HG02610 (cell line): ENCODE measurements at regions not wholly inside any gene's neighbourhood (a gene's known extent, or its start where the extent isn't known, plus 50 kb on each side); places are given as distances from the start of the nearest gene placed in this dataset.
"Not testable (repeated sequence)": the region's sequence is repeated elsewhere in the genome, so short reads cannot be mapped to it uniquely, and the experiment has no call there.

Experiments
- ATAC-seq: cut with Tn5 transposase; IDR thresholded peaks from one replicate; pipeline ENCODE4 v1.9.1; 2021; ENCODE audit warnings: mild to moderate bottlenecking, moderate library complexity; ENCODE audit not compliant: unreplicated experiment

GRCh38 chr14:43014338-43014737 is 1407.7 kb downstream of the LRFN5 start:
- no peak for ATAC-seq

GRCh38 chr14:43012817-43013216 is 1406.1 kb downstream of the LRFN5 start:
- ATAC-seq: no peak

GRCh38 chr14:43005807-43006206 is 1399.1 kb downstream of the LRFN5 start:
- no peak for ATAC-seq

GRCh38 chr14:43003845-43004244 is 1397.2 kb downstream of the LRFN5 start:
- no peak for ATAC-seq

- ATAC-seq: no peak
Measured at GRCh38 chr14:43001731-43002130, 1395.1 kb downstream of the LRFN5 start.

- no peak for ATAC-seq
Measured at GRCh38 chr14:42994051-42994736, 1387.5 kb downstream of the LRFN5 start.

- ATAC-seq: no peak
Measured at GRCh38 chr14:42992930-42993329, 1386.3 kb downstream of the LRFN5 start.

- no peak for ATAC-seq
Measured at GRCh38 chr14:42980419-42980818, 1373.7 kb downstream of the LRFN5 start.

- not testable (repeated sequence) for ATAC-seq
Measured at GRCh38 chr14:42973171-42973570, 1366.5 kb downstream of the LRFN5 start.

- no peak for ATAC-seq
Measured at GRCh38 chr14:42965512-42965911, 1358.8 kb downstream of the LRFN5 start.

GRCh38 chr14:42961509-42961908 is 1354.8 kb downstream of the LRFN5 start:
- ATAC-seq: no peak

GRCh38 chr14:42950363-42950762 is 1343.7 kb downstream of the LRFN5 start:
- ATAC-seq: no peak

GRCh38 chr14:42947991-42948390 is 1341.3 kb downstream of the LRFN5 start:
- ATAC-seq: no peak

GRCh38 chr14:42944284-42944683 is 1337.6 kb downstream of the LRFN5 start:
- no peak for ATAC-seq

- ATAC-seq: no peak
Measured at GRCh38 chr14:42931308-42931707, 1324.6 kb downstream of the LRFN5 start.

- ATAC-seq: no peak
Measured at GRCh38 chr14:42929806-42930480, 1323.3 kb downstream of the LRFN5 start.

- ATAC-seq: no peak
Measured at GRCh38 chr14:42927313-42927712, 1320.6 kb downstream of the LRFN5 start.

GRCh38 chr14:42921901-42922300 is 1315.2 kb downstream of the LRFN5 start:
- ATAC-seq: no peak

GRCh38 chr14:42918615-42919014 is 1311.9 kb downstream of the LRFN5 start:
- ATAC-seq: no peak

- ATAC-seq: no peak
Measured at GRCh38 chr14:42911642-42912041, 1305.0 kb downstream of the LRFN5 start.

GRCh38 chr14:42909659-42910058 is 1303.0 kb downstream of the LRFN5 start:
- no peak for ATAC-seq

GRCh38 chr14:42893183-42893582 is 1286.5 kb downstream of the LRFN5 start:
- ATAC-seq: no peak

- ATAC-seq: no peak
Measured at GRCh38 chr14:42884100-42884499, 1277.4 kb downstream of the LRFN5 start.
